Mesenchymal stem cell (in vitro differentiated cells and primary cell): ENCODE measurements at regions not wholly inside any gene's neighbourhood (a gene's known extent, or its start where the extent isn't known, plus 50 kb on each side); places are given as distances from the start of the nearest gene placed in this dataset.

Experiments used
- DNase-seq: peaks from one replicate; pipeline ENCODE4 v3.0.0-alpha.2; 2013
- H2AFZ ChIP-seq: one replicate; pipeline ENCODE4 v1.6.1; 2013; ENCODE audit warnings: low read depth, mild to moderate bottlenecking, control low read depth, inconsistent platforms, low read length, moderate library complexity
- H2AK5ac ChIP-seq: 2 replicates; pipeline ENCODE4 v1.6.1; 2013; ENCODE audit warnings: low read length, moderate library complexity, mild to moderate bottlenecking, inconsistent platforms; ENCODE audit not compliant: severe bottlenecking
- H2BK120ac ChIP-seq: one replicate; pipeline ENCODE4 v1.6.1; 2013; ENCODE audit warnings: low read depth, mild to moderate bottlenecking, inconsistent platforms, low read length, moderate library complexity
- H2BK12ac ChIP-seq, 2 experiments: one replicate each; pipeline ENCODE4 v1.6.1; 2013; ENCODE audit warnings: inconsistent platforms in 2 of 2, low read length in 2 of 2, mild to moderate bottlenecking in 2 of 2, moderate library complexity in 2 of 2, control low read depth in 1 of 2
- H2BK15ac ChIP-seq: one replicate; pipeline ENCODE4 v1.6.1; 2013; ENCODE audit warnings: mild to moderate bottlenecking, low read depth, inconsistent platforms; ENCODE audit not compliant: poor library complexity, severe bottlenecking
- H2BK5ac ChIP-seq: 2 replicates; pipeline ENCODE4 v1.6.1; 2013; ENCODE audit warnings: low read depth, mild to moderate bottlenecking, low read length, control low read depth, inconsistent platforms; ENCODE audit not compliant: poor library complexity, severe bottlenecking
- H3K14ac ChIP-seq, 2 experiments: one replicate each; pipeline ENCODE4 v1.6.1; 2013; ENCODE audit warnings: inconsistent platforms in 2 of 2, low read length in 2 of 2, control low read depth in 1 of 2, mild to moderate bottlenecking in 1 of 2, moderate library complexity in 1 of 2
- H3K18ac ChIP-seq, 2 experiments: one replicate each; pipeline ENCODE4 v1.6.1; 2013; ENCODE audit warnings: inconsistent platforms in 2 of 2, low read length in 2 of 2, control low read depth in 1 of 2, low read depth in 1 of 2, mild to moderate bottlenecking in 1 of 2
- H3K23ac ChIP-seq, 2 experiments: one replicate each; pipeline ENCODE4 v1.6.1; 2013; ENCODE audit warnings: inconsistent platforms in 2 of 2, low read length in 2 of 2, mild to moderate bottlenecking in 2 of 2, moderate library complexity in 2 of 2, control low read depth in 1 of 2
- H3K27ac ChIP-seq: 2 replicates; pipeline ENCODE4 v1.5.1; 2013; ENCODE audit warnings: mild to moderate bottlenecking, moderate library complexity, low read length, control low read depth, inconsistent platforms; ENCODE audit not compliant: poor library complexity, severe bottlenecking
- H3K27me3 ChIP-seq, 2 experiments: 2 replicates each; pipeline versions ENCODE4 v1.6.1 to v1.7.0; 2013; ENCODE audit warnings: low read length in 2 of 2, mild to moderate bottlenecking in 2 of 2, moderate library complexity in 2 of 2, control low read depth in 1 of 2, inconsistent platforms in 1 of 2; ENCODE audit not compliant: control insufficient read depth in 1 of 2, insufficient read depth in 1 of 2
- H3K36me3 ChIP-seq, 2 experiments: 2 replicates each; pipeline versions ENCODE4 v1.6.1 to v1.7.0; 2013; ENCODE audit warnings: low read length in 2 of 2, control low read depth in 1 of 2, inconsistent platforms in 1 of 2, low read depth in 1 of 2, mild to moderate bottlenecking in 1 of 2; ENCODE audit not compliant: insufficient read depth in 2 of 2, control insufficient read depth in 1 of 2
- H3K4ac ChIP-seq, 2 experiments: one replicate each; pipeline ENCODE4 v1.6.1; 2013; ENCODE audit warnings: inconsistent platforms in 2 of 2, low read length in 2 of 2, mild to moderate bottlenecking in 2 of 2, moderate library complexity in 2 of 2, control low read depth in 1 of 2, low read depth in 1 of 2
- H3K4me1 ChIP-seq: 2 replicates; pipeline ENCODE4 v1.6.1; 2013; ENCODE audit warnings: low read depth, low read length, control low read depth; ENCODE audit not compliant: control insufficient read depth, insufficient read depth
- H3K4me2 ChIP-seq: 2 replicates; pipeline ENCODE4 v1.6.1; 2013; ENCODE audit warnings: low read length, mild to moderate bottlenecking, inconsistent platforms; ENCODE audit not compliant: poor library complexity, severe bottlenecking
- H3K4me3 ChIP-seq, 2 experiments: 2 replicates each; pipeline versions ENCODE4 v1.5.1 to v1.7.0; 2013; ENCODE audit warnings: low read length in 2 of 2, mild to moderate bottlenecking in 2 of 2, control low read depth in 1 of 2, low read depth in 1 of 2; ENCODE audit not compliant: insufficient read depth in 1 of 2
- H3K79me1 ChIP-seq: replicated peaks from 2 replicates; pipeline ENCODE4 v1.6.1; 2013; ENCODE audit warnings: mild to moderate bottlenecking, control low read depth, low read length, inconsistent platforms; ENCODE audit not compliant: poor library complexity, severe bottlenecking
- H3K9ac ChIP-seq: 2 replicates; pipeline ENCODE4 v1.7.0; 2013; ENCODE audit warnings: mild to moderate bottlenecking, low read length, moderate library complexity
- H3K9me3 ChIP-seq: 2 replicates; pipeline ENCODE4 v1.7.0; 2013; ENCODE audit warnings: mild to moderate bottlenecking, low read length; ENCODE audit not compliant: control insufficient read depth
- H4K8ac ChIP-seq: one replicate; pipeline ENCODE4 v1.6.1; 2013; ENCODE audit warnings: inconsistent platforms, mild to moderate bottlenecking, low read length, moderate library complexity
- H4K91ac ChIP-seq: one replicate; pipeline ENCODE4 v1.6.1; 2013; ENCODE audit warnings: mild to moderate bottlenecking, low read length, inconsistent platforms
- WGBS: methylation state at CpG from one replicate; pipeline ENCODE4 v1.1.7; 2013; ENCODE audit warnings: mixed read lengths; 5-methylcytosine and 5-hydroxymethylcytosine counted together

DNA sequence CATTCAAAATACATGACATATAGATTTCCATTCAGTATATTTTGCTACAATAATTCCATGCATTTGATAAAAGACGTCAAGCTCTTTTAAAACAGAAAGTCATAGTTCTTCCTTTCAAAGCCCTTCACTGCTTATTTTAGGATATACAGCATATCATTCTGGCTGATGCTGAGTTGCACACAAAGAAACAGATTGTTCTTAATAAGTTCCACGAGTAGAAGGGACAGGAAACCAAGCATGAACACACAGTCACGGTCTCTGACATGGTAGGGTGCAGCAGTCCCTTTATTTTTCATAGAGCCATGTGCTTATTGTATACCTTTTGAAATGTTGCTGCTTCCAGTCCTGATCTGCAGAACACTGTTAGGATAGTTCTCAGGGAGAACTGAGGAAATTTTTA, 85.4 kb downstream of the MAGEB10 start:
- Histone ChIP-seq H3K4me2 (no peak overlapping the region), H2BK15ac (no peak overlapping the region), H2BK12ac (no peak overlapping the region), H2BK120ac (no peak overlapping the region), H2BK5ac (no peak overlapping the region), H2AK5ac (no peak overlapping the region), H3K79me1 (no peaks in the 10 kb centered on the region), H3K4ac (no peak overlapping the region), H4K8ac (no peak overlapping the region), H3K27ac (no peak overlapping the region), H3K18ac (no peak overlapping the region), H3K9ac (no peak overlapping the region), H4K91ac (no peak overlapping the region), H3K27me3 (no peaks in the 10 kb centered on the region), H3K4me1 (no peaks in the 10 kb centered on the region), H3K9me3 (no peaks in the 10 kb centered on the region), H2AFZ (no peak overlapping the region), H3K36me3 (no peaks in the 10 kb centered on the region), H3K23ac (no peak overlapping the region), H3K14ac (no peak overlapping the region), H3K4me3 (no peak overlapping the region)
- 88% methylated on average over 3 of the region's 3 CpGs for WGBS
- no peak for DNase-seq

DNA sequence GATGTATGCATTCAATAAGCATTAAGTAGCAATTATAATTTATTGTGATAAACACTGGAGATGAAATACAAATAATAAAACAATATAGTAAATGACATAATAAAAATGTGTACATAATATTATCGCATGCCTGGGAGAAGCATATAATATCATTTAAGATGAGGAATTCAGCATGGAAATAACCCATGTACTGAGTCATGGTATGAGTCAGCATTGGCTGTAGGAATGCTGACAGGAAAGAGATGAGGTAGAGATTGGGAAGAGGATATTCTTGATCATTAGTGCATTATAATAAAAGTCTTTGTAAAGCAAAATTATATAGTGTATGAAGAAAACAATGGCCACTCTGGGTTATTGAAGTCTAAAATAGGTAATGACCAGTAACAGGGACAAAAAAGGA, 82.8 kb downstream of the MAGEB10 start:
- H2AK5ac ChIP-seq = no peak overlapping the region
- H3K27ac ChIP-seq = no peak overlapping the region
- no peak overlapping the region for H4K91ac ChIP-seq
- no peaks in the 10 kb centered on the region for H3K27me3 ChIP-seq
- no peak overlapping the region for H3K18ac ChIP-seq
- no peaks in the 10 kb centered on the region for H3K4me1 ChIP-seq
- no peak overlapping the region for H3K14ac ChIP-seq
- no peak overlapping the region for H3K4me2 ChIP-seq
- WGBS = 11% methylated on average over 1 of the region's 1 CpG
- no peaks in the 10 kb centered on the region for H3K79me1 ChIP-seq
- DNase-seq = peak; percentile 49
- H2AFZ ChIP-seq = no peak overlapping the region
- H3K9ac ChIP-seq = no peak overlapping the region
- H2BK5ac ChIP-seq = no peak overlapping the region
- H2BK120ac ChIP-seq = no peak overlapping the region
- no peaks in the 10 kb centered on the region for H3K36me3 ChIP-seq
- H2BK15ac ChIP-seq = no peak overlapping the region
- H4K8ac ChIP-seq = no peak overlapping the region
- no peak overlapping the region for H3K23ac ChIP-seq
- no peaks in the 10 kb centered on the region for H3K9me3 ChIP-seq
- H3K4me3 ChIP-seq = no peak overlapping the region
- H3K4ac ChIP-seq = no peak overlapping the region
- no peak overlapping the region for H2BK12ac ChIP-seq

DNA sequence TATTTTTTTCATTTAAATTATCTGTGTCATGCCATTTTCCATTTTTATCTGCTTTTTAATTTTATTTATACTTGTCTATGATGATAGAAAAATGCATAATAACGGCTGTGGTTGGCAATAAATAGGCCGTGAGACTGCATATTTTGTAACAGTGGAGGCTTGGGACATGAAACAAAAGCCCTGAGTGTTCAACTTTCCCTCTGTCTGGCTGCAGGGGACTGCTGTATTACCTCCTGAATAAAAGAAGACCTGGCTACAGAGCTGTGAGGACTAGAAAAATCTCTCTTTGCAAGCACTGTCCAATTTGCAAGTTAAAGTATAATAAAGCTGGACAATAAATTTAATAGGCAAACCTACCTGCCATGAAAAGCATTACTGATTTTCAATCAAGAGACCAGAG, 82.1 kb downstream of the MAGEB10 start:
- Histone ChIP-seq H3K36me3 (no peaks in the 10 kb centered on the region), H3K79me1 (no peaks in the 10 kb centered on the region), H3K9ac (no peak overlapping the region), H3K4me1 (no peaks in the 10 kb centered on the region), H2AK5ac (no peak overlapping the region), H4K8ac (no peak overlapping the region), H2BK15ac (no peak overlapping the region), H2BK5ac (no peak overlapping the region), H3K9me3 (no peaks in the 10 kb centered on the region), H3K27me3 (no peaks in the 10 kb centered on the region), H3K14ac (no peak overlapping the region), H3K4ac (no peak overlapping the region), H2BK12ac (no peak overlapping the region), H2BK120ac (no peak overlapping the region), H2AFZ (no peak overlapping the region), H3K18ac (no peak overlapping the region), H3K4me2 (no peak overlapping the region), H3K23ac (no peak overlapping the region), H3K4me3 (no peak overlapping the region), H3K27ac (no peak overlapping the region), H4K91ac (no peak overlapping the region)
- WGBS = 88% methylated on average over 2 of the region's 2 CpGs
- no peak for DNase-seq

DNA sequence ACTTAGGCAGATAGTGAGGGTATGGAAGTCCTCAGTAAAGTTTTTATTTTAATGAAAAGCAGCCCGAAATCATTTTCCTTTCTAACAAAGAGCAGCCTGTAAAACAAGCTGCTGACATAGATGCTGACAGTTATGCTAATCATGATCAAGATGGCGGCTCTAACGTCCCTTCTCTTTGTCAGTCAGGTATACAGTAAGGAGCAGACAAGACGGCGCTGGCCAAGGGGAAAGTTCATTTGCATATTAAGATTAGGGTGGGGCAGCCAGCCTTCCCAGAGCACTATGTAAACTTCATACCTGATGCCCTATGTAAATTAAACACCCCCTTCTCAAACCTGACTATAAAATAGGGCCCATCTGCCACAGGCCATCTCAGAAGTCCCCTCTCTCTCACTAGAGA, 76.9 kb downstream of the MAGEB10 start:
- DNase-seq = no peak
- Histone ChIP-seq H2AK5ac (no peak overlapping the region), H3K4me1 (no peaks in the 10 kb centered on the region), H3K27me3 (no peaks in the 10 kb centered on the region), H2AFZ (no peak overlapping the region), H3K9ac (no peak overlapping the region), H3K4me2 (no peak overlapping the region), H3K23ac (no peak overlapping the region), H4K91ac (no peak overlapping the region), H3K4me3 (no peak overlapping the region), H2BK12ac (no peak overlapping the region), H3K18ac (no peak overlapping the region), H3K36me3 (no peaks in the 10 kb centered on the region), H4K8ac (no peak overlapping the region), H2BK5ac (no peak overlapping the region), H2BK15ac (no peak overlapping the region), H3K14ac (no peak overlapping the region), H3K79me1 (no peaks in the 10 kb centered on the region), H2BK120ac (no peak overlapping the region), H3K4ac (no peak overlapping the region), H3K9me3 (no peaks in the 10 kb centered on the region), H3K27ac (no peak overlapping the region)
- WGBS = 72% methylated on average over 4 of the region's 5 CpGs
